Cerebellar cortex (tissue), 1 donor: ENCODE measurements at regions not wholly inside any gene's neighbourhood (a gene's known extent, or its start where the extent isn't known, plus 50 kb on each side); places are given as distances from the start of the nearest gene placed in this dataset.
"Not testable (repeated sequence)": the region's sequence is repeated elsewhere in the genome, so short reads cannot be mapped to it uniquely, and the experiment has no call there.

Experiments used
- DNase-seq: peaks from one replicate; pipeline ENCODE4 v3.0.0-alpha.2; 2015; ENCODE audit warnings: low spot score

DNA sequence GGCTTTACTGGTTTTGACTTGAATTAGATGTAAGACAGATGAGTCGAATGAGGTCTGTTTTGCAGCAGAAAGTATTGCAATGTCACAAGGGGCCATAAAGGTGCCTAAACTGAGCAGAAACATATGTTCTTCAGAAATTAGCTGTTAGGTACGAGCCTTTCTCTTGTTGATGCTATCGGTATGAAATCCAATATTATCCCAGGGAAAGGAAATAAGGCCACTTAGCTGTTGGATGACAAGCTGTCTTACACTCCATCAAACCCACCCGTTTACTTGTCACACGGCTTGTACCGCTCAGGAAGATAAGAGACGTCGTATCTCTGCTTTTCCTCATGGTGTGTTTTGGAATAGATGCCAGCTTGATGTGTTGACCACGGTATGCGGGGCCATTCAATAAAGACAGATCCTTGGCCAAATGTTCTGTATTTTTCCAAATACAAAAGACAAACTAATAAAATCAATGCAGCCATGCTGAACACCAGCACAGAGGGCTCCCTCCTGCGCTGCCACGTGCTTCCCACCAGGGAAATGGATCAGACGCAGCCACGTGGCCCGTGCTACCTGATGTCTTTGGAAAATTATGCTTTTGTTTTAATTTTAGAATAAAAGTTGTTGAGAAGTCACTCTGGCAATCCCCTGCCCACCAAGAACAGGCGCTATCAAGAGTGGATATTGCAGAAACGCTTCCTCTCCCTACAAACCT is 255.9 kb upstream of the SULF2 start:
- DNase-seq = no peak

DNA sequence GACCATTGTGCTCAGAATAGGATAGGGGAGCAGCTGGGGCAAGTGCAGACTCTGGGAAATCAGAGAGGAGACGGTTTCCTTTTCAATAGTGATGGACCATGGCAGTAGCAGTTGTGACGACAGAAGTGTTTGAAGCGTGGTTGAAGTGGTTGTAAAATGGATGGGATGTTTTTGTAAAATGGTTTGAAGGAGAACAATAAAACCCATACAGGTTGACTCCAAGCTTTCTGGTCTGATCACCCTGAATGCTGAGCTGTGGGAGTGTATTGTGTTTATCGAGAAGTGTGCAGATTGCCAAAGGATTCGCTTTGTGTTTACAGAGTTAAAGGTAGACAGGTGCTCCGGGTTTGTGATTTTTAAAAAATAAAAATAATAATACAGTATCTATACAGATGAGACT is 255.2 kb upstream of the SULF2 start:
- DNase-seq = no peak

DNA sequence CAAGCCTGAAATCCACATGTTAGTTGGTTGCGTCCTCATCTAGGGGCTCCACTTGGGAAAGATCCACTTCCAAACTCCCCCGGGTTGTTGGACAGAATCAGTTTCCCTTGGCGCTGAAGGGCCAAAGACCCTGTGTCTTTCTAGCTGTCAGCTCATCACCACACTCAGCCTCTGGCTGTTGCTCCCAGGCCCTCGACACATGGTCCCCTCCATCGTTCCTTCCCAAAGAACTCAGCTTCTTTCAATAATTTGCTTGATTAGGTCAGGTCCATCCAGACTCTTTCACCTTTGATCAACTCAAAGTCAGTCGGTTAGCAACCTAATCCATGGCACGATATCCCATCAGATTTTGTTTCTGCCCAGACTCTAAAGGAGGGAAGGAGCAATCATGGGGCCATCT is 254.8 kb upstream of the SULF2 start:
- DNase-seq = no peak

DNA sequence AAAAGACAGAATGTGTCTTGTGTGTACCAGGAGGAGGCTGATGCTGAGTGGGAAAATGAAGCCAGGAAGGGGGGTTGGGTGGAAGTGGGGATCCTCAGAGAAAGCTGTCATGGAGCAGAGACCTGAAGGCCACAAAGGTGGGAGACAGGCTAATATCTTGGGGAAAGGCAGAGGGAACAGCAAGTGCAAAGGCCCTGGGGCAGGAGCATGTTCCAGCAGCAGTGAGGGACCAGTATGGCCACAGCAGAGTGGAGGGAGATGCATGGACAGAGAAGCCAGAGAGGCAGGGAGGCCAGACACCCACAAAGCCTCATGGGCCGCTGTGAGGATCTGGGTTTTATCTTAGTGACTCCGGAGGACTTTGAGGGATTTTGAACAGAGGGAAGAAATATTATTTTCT is 254.2 kb upstream of the SULF2 start:
- no peak for DNase-seq

DNA sequence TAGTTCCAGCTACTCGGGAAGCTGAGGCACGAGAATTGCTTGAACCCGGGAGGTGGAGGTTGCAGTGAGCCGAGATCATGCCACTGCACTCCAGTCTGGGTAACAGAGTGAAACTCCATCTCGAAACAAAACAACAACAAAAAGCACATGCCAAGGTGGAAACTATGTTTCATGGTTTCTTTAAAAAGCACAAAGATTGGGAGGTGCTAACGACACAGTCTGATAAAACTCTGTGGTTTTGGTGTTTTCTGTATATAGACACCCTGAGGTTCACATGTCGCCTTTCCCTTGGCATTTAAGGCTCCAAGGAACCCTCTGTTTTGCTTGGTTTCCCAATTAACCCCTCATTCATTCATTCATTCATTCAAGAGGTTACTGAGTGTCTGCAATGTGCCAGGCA is 253.4 kb upstream of the SULF2 start:
- no peak for DNase-seq

DNA sequence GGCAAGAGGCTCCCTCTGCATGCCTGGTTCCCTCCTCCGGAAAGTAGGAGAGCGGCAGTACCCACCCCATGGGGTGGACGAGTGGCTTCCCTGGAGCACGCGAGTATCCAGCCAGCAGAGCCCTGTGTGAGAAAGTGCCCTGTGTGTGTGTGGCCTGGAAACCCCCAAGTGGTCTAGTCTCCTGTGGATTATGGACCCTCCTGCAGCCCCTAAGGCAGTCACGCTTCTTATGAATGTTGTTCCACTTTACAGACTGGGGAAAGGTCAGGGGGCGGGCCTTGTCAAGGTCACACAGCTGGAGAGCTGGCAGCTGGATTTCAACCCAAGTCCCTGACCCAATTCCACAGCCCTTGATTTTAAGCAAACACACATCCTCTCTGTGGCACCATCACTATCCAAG is 252.5 kb upstream of the SULF2 start:
- DNase-seq = not testable (repeated sequence)

DNA sequence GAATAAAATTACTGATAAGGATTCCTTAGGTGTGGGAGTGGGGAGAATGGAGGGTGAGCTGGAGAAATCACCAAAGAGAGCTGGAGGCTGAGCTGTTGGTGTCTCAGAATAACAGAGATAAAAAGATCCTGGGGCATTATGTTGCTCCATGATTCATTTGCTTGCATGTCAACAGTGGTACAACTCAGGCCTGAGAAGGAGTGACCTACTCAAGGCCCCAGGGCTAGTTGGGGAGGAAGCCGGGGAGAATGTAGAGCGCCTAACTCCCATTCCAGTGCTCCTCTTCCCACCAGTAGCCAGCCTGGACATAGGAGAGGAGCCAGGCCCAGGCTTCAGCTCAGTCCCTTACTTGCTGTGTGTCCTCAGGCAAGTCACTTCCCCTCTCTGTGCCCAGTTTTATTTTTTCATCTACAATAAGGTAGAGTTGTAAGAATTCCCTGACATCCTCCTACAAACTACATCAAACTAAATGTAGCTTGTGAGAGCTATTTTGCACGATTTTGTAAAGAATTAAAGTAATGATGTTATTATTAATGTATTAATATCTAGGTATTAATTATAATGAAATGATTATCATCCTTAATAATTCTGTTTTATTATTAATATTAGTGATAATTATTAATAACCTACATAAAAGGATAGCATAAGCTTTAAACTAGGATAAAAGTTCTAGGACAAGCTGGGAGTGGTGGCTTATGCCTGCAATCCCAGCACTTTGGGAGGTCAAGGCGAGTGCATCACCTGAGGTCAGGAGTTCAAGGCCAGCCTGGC is 250.9 kb upstream of the SULF2 start:
- no peak for DNase-seq

DNA sequence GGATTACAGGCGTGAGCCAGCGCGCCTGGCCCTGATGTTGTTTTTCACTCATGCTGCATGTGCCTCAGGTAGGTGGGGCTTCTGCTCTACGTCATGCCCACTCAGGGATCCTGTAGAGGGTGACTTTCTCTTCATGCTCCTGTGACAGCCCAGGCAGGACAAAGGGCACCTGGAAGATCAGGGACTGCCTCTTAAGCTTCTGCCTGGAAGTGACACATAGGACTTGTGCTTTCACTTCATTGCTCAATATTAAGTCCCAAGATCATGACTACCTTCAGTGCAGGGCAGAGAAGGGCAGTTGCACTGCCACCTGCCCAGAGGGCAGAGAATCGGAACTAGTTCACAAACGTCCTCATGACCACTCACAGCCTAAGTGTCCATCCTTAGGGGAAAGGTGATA is 249.5 kb upstream of the SULF2 start:
- DNase-seq = no peak

DNA sequence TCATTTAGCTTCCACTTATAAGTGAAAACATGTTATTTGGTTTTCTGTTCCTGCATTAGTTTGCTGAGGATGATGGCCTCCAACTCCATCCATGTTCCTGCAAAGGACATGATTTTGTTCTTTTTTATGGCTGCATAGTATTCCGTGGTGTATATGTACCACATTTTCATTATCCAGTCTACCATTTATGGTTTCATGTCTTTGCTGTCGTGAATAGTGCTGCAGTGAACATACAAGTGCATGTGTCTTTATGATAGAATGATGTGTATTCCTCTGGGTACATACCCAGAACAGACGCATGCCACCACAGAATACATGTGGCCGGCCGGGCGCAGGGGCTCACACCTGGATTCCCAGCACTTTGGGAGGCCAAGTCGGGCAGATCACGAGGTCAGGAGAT is 247.7 kb upstream of the SULF2 start:
- not testable (repeated sequence) for DNase-seq

DNA sequence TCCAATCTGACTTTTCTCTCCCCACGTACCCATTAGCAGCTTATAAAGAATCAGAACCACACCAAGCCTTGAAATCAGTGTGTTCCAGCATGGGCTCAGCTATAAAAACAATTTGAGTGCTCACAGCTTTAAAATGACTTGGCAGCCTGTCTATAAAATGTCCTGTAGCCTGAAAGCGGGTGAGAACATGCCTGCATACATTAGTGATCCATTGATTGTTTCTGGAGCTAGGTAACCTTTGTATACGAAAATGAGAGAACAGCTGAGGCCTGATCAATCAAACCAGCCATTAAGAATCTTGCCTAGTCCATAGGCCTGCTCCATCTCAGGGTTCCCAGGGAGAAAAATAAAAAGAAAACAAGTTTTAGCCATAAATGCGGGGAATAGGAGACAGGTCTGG is 245.8 kb upstream of the SULF2 start:
- DNase-seq = no peak

DNA sequence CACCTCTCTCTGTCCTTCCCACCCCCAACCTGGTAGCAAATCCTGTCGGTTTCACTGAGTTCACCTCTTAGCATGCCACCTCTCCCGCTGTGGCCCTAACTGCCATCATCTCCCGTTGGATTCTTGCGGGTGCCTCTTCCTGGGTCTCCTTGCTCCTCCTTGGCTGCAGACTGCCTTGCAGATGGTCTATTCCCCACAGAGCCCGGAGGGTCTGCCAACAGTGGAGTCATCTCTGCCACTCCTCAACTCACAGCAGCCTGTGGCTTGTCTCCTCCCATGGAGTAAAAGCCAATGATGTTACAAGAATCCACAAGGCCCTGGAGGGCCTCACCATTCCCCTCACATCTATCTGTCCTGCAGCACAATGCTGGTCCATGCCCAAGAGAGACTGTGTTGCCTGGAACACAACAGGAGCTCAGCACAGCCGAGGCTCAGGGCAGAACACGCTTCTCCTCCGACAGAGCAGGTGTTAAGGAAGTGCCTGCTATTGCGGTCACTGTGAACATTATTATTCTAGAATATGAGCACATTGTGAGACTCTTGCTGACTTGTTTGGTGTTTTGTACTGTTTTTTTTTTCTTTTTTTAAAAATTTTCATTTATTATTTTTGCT is 241.8 kb upstream of the SULF2 start:
- no peak for DNase-seq

DNA sequence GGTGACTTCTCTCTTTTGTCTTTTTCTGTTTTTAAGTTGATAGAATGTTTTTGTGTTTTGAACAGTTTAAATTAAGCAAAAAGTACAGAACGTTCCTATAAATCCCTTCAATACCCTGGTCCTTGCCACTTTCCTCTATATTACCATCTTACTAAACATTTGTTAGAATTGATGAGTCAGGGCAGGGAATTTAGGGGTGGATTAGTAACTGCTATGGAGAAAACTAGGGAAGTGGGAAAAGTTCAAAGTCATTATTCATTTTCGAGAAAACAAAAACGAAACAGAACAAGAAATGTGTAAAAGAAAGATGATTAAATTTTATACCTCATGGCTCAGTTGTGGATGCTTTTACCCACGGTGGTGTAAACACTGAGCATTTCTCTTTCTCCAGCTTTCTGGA is 240.4 kb upstream of the SULF2 start:
- no peak for DNase-seq

DNA sequence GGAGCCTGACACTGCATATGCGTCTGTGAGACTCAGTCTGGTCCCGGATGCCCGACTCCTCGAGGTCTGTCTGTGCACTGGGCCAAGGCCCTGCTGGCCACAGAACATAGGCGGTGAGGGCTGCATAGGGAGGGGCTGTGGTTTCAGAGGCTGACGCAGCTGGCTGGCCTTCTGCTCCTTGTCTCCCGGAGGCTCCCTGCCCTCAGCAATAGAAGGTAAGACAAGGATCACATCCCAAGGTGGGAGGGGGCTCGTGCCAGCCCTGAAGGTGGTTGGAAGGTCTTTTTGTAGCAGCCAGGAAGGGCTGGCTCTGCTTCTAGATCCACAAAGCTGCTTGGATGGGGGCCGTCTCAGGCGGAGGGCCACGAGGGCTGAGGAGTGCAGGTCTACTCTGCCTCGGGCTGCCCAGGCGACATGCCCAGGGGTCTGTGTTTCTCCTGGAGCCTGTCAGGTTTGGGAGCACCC is 239.8 kb upstream of the SULF2 start:
- DNase-seq = no peak

DNA sequence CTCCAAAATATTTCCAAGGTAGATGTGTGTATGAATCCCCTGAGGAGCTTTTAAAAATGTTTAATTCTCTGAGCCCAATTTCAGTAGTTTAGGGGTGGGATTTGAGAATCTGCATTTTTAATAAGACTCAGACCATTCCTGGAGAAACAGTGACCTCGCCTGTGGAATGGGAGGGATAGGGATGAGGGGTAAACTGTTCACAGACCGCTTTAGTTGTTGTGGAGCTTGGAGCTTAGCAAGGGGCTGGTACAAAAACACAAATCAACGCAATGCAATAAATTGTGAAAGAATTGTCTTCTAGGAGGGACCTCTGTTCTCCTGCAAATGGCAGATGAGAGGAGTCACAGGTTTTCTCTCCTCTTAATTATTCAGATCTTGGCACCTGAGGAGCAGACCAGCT is 239.3 kb upstream of the SULF2 start:
- no peak for DNase-seq

DNA sequence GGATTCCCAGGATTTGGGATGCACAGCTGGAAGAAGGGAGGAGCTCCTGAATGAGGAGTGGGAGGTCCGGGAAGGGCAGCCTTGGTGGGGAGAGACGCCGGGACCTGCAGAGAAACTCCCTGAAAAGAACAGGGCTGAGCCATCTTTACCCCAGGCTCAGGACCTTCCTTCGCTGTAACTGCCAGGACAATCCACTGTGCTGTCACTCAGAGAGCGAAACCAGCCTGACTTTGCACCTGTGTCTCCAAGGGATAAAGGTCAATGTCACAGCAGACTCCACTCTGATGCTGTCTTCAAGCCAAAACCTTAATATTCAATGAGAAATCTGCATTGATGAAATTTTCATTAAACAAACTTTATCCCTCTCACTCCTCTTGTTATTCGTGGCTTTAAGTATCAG is 235.4 kb upstream of the SULF2 start:
- DNase-seq = not testable (repeated sequence)

DNA sequence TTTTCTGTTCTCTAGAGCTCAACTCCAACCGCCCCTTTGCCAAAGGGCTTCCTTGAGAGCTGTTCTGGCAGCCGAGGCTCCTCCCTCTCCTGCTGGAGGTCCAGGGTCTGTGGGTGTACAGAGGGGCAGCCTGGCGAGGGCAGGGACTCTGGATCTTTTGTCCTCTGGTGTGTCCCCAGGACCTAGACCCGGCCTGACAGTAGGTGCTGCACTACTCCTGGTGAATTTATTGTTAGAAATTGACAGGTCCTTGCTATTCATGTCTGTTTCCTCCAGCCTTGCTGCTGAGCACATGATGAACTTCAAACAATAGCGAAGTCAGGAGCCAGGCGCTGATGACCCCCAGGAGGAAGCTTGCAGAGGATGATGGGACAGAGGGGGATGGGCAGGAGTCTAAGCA is 234.7 kb upstream of the SULF2 start:
- no peak for DNase-seq

DNA sequence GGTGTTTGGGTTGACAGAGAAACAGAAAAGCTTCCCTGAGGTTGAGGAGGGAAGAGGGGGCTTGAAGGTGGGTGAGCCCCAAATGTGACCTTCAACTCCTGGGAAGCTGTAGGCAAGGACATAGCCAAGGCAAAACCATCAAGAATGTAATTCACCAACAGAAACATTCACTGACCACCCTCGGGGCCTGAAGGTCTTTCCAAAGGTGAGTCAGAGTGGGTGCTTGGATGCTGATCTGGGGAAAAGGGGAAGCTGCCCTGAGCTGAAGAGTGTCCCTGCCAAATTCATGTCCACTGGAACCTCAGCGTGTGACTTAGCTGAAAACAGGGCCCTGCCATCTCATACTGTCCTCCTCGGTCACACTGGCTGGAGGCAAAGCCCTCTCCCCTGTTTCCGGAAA is 234.2 kb upstream of the SULF2 start:
- DNase-seq = no peak

DNA sequence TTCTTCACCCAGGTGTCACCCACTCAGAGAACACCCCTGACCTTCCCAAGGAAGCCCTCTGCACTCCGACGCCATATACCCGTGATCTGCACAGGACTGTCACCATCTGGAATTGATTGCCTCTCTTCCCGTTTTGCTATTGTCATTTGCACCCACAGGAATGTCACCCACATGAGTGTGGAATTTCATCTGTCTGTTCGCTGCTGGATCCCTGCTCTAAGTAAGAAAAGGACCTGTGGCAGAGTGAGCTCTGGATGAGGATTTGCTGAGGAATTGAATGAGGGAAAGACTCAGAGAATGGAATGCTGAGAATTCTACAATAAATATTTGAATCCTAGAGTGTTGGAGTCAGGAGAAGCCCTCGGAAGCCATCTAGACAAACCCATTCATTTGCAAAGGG is 233.6 kb upstream of the SULF2 start:
- DNase-seq = not testable (repeated sequence)

DNA sequence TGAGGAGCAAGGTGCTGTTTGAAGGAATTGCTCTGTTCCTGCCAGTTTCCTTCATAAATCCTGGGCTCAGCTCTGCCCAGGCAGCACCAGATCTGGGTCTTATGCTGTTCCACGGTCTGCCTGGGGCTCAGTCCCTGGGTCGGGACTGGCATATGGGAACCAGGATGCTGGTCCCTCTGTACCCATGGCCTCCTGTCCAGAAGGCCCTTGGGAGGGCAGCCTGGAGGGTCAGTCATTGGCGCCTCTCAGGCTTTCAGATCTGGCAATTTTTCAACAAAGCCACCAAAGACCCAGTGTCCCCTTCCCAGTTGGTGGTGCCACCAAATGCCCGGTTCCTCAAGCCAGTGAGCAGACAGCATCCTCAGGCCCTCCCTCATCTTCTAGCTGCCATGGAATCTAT is 232.7 kb upstream of the SULF2 start:
- no peak for DNase-seq

DNA sequence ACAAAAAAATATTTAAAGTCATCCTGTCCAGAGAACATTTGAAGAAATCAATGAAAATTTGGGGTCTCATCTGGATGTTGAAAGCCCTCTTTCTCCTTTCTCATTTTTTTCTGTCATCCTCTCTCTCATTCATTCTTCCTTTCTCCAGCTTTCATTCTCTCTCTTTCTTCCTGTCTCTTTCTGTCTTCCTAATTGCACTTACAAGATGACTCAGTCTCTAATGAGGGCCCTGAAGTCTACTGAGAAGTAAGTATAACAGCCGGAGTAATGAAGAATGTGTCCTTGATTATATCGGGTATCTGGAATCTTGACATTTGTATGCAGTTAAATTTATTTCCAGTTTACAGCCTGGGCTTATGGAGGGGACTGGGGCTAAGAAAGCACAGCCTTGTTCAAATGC is 232.2 kb upstream of the SULF2 start:
- no peak for DNase-seq

DNA sequence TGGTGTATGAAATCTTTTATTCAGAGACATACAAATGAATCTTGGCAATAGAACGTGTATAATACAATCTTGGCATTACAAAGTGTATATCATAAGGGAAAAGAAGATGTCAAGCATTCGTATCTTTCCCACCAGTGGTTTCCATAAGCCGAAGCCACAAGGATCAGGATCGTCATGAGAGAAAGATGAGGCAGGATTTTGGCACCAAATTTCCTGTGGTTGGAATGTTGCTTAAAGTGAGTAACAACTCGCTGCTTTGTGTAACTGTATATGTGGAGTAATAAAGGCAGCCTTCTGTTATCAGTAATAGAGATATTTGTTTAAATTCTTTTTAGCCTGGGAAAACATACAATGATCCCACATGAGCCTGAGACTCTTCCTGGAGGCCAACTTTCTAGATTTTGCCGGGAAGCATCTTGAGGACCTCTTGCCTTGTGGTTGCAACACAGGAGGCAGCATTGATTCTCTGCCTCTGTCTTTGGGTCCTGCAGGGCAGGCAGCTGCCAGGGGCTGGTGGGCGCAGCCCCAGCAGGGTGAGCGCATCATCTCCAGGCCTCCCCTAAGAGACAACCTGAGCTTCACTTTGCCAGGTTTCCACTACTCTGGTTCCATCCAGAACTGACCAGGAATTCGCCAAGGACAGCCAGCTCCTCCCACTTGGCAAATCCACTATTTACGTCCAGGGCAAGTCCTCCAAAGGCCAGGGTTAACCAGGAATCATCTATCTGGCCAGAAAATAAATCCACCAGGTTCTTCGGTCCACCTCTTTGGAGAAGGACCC is 230.9 kb upstream of the SULF2 start:
- DNase-seq = no peak

DNA sequence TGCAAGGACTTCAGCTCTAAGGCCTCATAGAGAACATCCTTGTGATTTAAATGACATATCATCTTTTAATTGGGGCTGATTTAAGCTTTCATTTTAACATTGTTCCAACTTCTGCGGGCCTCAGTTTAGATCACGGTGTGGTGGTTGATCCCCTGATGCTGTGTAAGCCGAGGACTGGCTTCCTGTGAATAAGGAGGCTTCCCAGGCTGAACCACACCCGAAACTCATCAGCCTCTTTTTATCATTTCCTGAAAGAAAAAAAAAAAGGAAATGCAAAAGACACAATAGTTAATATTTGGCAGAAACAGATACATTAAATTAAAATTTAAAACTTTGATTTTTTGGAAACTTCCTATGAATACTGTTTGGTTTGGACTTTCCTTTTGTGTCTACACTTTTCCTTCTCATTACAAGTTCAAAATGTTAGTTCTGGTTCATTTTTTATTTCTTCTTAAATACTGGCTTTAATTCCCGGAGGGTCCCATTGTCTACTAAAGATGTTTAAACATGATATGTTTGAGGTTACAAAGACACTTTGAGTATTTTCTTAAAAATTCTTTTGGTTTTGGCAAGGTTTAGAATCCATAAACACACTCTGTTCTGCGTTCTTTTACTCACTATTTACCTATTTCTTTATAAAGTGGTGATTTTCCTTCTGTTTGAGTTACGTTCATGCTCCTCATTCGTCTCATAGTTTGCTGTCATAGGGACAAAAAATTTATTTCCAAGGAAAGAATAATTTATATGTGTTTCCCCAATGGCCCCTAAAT is 230.0 kb upstream of the SULF2 start:
- DNase-seq = no peak
